ENCODE measurements at regions not wholly inside any gene's neighbourhood (a gene's known extent, or its start where the extent isn't known, plus 50 kb on each side); places are given as distances from the start of the nearest gene placed in this dataset.

GRCh38 chr3:5564278-5564666, 376.8 kb downstream of the EDEM1 start:
- no peak overlapping the region for H3K27ac Mint-ChIP-seq
- H3K27me3 Mint-ChIP-seq (ENCODE audit: low read depth in 2 of 2): no peaks in the 10 kb centered on the region
- Histone ChIP-seq H3K4me1 (ENCODE audit: control insufficient read depth, insufficient read depth, low read length) (no peaks in the 10 kb centered on the region), H3K36me3 (ENCODE audit: control insufficient read depth, insufficient read depth, low read length) (no peaks in the 10 kb centered on the region), H3K27me3 (ENCODE audit: control insufficient read depth, insufficient read depth, low read length) (no peaks in the 10 kb centered on the region), H3K9me3 (ENCODE audit: control insufficient read depth, insufficient read depth, low read length) (no peaks in the 10 kb centered on the region), H3K4me3 (ENCODE audit: low read length) (no peak overlapping the region), H3K27ac (ENCODE audit: low read length) (no peak overlapping the region)
- peaks cover 0 to 6% of the 10 kb centered on the region in 2 donors for H3K9me3 Mint-ChIP-seq
- DNase-seq: no peak
- H3K4me1 Mint-ChIP-seq: no peaks in the 10 kb centered on the region
- no peak overlapping the region for H3K4me3 Mint-ChIP-seq
- no peak for TF ChIP-seq CTCF (IDR thresholded peaks at IDR 0.05)
- no peaks in the 10 kb centered on the region for H3K36me3 Mint-ChIP-seq
- intact Hi-C loops (cut with micrococcal nuclease): no loop called here
- WGBS (ENCODE audit: insufficient coverage): 89% methylated on average over 2 of the region's 2 CpGs
- no peak for ATAC-seq

- WGBS (ENCODE audit: insufficient coverage): 56% methylated on average over 4 of the region's 4 CpGs
- no peaks in the 10 kb centered on the region for H3K27me3 ChIP-seq (ENCODE audit: control insufficient read depth, insufficient read depth, low read length)
- H3K27ac Mint-ChIP-seq: no peak overlapping the region
- no peak overlapping the region for H3K4me3 Mint-ChIP-seq
- H3K27ac ChIP-seq (ENCODE audit: low read length): no peak overlapping the region
- H3K36me3 Mint-ChIP-seq: no peaks in the 10 kb centered on the region
- no peaks in the 10 kb centered on the region for H3K4me1 Mint-ChIP-seq
- DNase-seq: no peak
- H3K9me3 ChIP-seq (ENCODE audit: control insufficient read depth, insufficient read depth, low read length): no peaks in the 10 kb centered on the region
- no peaks in the 10 kb centered on the region for H3K27me3 Mint-ChIP-seq (ENCODE audit: low read depth in 2 of 2)
- no peak for ATAC-seq
- no peaks in the 10 kb centered on the region for H3K36me3 ChIP-seq (ENCODE audit: control insufficient read depth, insufficient read depth, low read length)
- TF ChIP-seq CTCF (IDR thresholded peaks at IDR 0.05): no peak
- H3K9me3 Mint-ChIP-seq: peaks cover 0 to 6% of the 10 kb centered on the region in 2 donors
- no peak overlapping the region for H3K4me3 ChIP-seq (ENCODE audit: low read length)
- H3K4me1 ChIP-seq (ENCODE audit: control insufficient read depth, insufficient read depth, low read length): no peaks in the 10 kb centered on the region
- intact Hi-C loops (cut with micrococcal nuclease): no loop called here
Observed at GRCh38 chr3:5565026-5565425, 377.5 kb downstream of the EDEM1 start.

- Histone ChIP-seq H3K27ac (ENCODE audit: low read length) (no peak overlapping the region), H3K4me3 (ENCODE audit: low read length) (no peak overlapping the region), H3K36me3 (ENCODE audit: control insufficient read depth, insufficient read depth, low read length) (no peaks in the 10 kb centered on the region), H3K4me1 (ENCODE audit: control insufficient read depth, insufficient read depth, low read length) (no peaks in the 10 kb centered on the region), H3K9me3 (ENCODE audit: control insufficient read depth, insufficient read depth, low read length) (no peaks in the 10 kb centered on the region), H3K27me3 (ENCODE audit: control insufficient read depth, insufficient read depth, low read length) (no peaks in the 10 kb centered on the region)
- intact Hi-C loops (cut with micrococcal nuclease): no loop called here
- 75% methylated on average over 1 of the region's 2 CpGs for WGBS (ENCODE audit: insufficient coverage)
- TF ChIP-seq CTCF (IDR thresholded peaks at IDR 0.05): no peak
- no peaks in the 10 kb centered on the region for H3K36me3 Mint-ChIP-seq
- DNase-seq: no peak
- ATAC-seq: no peak
- H3K27me3 Mint-ChIP-seq (ENCODE audit: low read depth in 2 of 2): no peaks in the 10 kb centered on the region
- no peak overlapping the region for H3K27ac Mint-ChIP-seq
- no peak overlapping the region for H3K4me3 Mint-ChIP-seq
- no peaks in the 10 kb centered on the region for H3K4me1 Mint-ChIP-seq
- peaks cover 0 to 2% of the 10 kb centered on the region in 2 donors for H3K9me3 Mint-ChIP-seq
Observed at GRCh38 chr3:5567113-5567512, 379.6 kb downstream of the EDEM1 start.

- ATAC-seq (no peak), DNase-seq (no peak)
- Histone ChIP-seq H3K36me3 (ENCODE audit: control insufficient read depth, insufficient read depth, low read length) (no peaks in the 10 kb centered on the region), H3K9me3 (ENCODE audit: control insufficient read depth, insufficient read depth, low read length) (no peaks in the 10 kb centered on the region), H3K27ac (ENCODE audit: low read length) (no peak overlapping the region), H3K4me1 (ENCODE audit: control insufficient read depth, insufficient read depth, low read length) (no peaks in the 10 kb centered on the region), H3K4me3 (ENCODE audit: low read length) (no peak overlapping the region), H3K27me3 (ENCODE audit: control insufficient read depth, insufficient read depth, low read length) (no peaks in the 10 kb centered on the region)
- no peaks in the 10 kb centered on the region for H3K27me3 Mint-ChIP-seq (ENCODE audit: low read depth in 2 of 2)
- WGBS (ENCODE audit: insufficient coverage): 50% methylated on average over 5 of the region's 5 CpGs
- H3K36me3 Mint-ChIP-seq: no peaks in the 10 kb centered on the region
- peaks cover 0 to 2% of the 10 kb centered on the region in 2 donors for H3K9me3 Mint-ChIP-seq
- intact Hi-C loops (cut with micrococcal nuclease): no loop called here
- H3K27ac Mint-ChIP-seq: no peak overlapping the region
- no peak for TF ChIP-seq CTCF (IDR thresholded peaks at IDR 0.05)
- no peak overlapping the region for H3K4me3 Mint-ChIP-seq
- no peaks in the 10 kb centered on the region for H3K4me1 Mint-ChIP-seq
Observed at GRCh38 chr3:5568451-5568850, 380.9 kb downstream of the EDEM1 start.

All from natural killer cell (primary cell).